ENCODE measurements at regions not wholly inside any gene's neighbourhood (a gene's known extent, or its start where the extent isn't known, plus 50 kb on each side); places are given as distances from the start of the nearest gene placed in this dataset.

GRCh38 chr5:93145019-93145418, 436.0 kb downstream of the NR2F1-AS1 start:
- ATAC-seq = no peak
- no peak for DNase-seq
- intact Hi-C loops (cut with micrococcal nuclease) = no loop called here

GRCh38 chr5:93141969-93142368, 439.1 kb downstream of the NR2F1-AS1 start:
- ATAC-seq = no peak
- DNase-seq = no peak

DNA sequence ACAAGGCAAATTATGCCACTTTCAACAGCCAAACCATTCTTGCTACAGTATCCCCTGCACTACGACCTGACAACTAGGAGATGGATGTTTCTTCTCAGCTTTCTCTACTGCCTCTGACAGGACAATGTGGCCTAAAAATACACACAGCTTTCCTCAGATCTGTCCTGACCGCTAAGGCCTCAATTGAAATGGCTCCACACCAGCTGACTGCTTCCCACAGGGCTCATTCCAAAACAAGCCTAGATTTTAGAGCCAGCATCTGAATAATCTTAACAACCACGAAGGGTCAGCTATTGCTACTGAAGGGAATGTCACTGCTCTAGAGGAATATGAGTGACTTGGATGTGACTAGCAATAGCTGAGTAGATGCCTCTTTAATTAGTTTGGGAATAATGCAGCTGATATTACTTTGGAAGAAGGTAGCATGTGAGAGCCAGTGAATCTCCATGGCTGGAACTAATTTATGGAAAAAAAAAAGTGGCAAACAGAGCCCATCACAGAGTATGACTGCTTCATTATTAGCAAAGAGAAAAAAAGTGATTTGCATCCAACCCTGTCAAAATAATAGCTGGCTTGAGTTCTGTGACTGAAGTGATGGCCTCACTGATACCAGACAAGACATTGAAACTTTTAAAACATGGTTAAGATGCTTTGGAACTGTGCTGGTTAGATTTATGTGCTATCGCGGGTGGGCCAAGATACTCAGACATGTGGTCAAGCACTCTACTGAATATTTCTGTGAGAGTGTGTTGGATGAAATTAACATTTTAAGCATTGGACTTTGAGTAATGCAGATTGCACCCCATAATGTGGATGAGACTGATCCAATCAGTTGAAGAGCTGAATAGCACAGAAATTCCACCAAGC, 450.2 kb downstream of the NR2F1-AS1 start:
- ATAC-seq = peak; percentile 90
- DNase-seq = no peak
- intact Hi-C loops (cut with micrococcal nuclease) = no loop called here

More at GRCh38 chr5:93141969-93142368, 439.1 kb downstream of the NR2F1-AS1 start:
- intact Hi-C loops (cut with micrococcal nuclease) = no loop called here

- no peak for DNase-seq
- intact Hi-C loops (cut with micrococcal nuclease) = no loop called here
- ATAC-seq = no peak
Measured at GRCh38 chr5:93126634-93127033, 454.4 kb downstream of the NR2F1-AS1 start.

DNA sequence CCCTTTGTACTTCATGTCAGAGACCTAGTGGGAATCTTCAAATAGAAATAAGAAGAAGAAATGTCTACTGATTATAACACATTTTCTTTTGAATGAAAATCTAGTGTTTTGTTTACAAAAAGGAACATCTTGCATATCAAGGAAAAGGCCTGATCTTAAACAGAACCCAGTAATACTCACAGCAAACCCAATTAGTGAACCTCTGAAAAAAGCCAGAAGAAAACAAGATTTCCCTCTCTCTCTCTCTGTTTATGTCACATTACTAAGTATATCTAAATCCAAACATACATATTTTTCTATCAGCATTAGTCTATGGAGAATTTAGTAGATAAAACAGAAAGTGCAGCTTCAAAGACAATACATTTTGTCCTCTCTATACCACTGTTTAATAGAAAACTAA, 457.9 kb downstream of the NR2F1-AS1 start:
- DNase-seq = no peak
- ATAC-seq = no peak
- intact Hi-C loops (cut with micrococcal nuclease) = no loop called here

DNA sequence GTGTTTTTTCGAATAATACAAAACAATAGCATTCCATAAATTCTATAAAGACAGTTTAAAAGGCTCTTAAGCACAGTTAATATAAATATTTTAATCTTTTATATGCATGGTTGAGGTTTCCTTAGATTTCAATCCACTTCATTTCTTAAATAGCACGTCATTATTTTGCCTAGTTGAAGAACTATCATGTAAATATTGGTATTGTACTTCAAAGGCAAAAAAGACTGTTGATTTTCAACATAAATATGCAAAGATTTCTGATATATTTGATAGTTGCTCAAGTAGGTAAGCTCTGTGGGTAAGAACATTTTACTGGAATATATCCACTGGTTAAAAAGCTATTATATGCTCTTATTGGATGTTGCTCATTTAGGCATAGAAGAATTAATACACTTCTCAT, 458.6 kb downstream of the NR2F1-AS1 start:
- no peak for DNase-seq
- intact Hi-C loops (cut with micrococcal nuclease) = no loop called here

DNA sequence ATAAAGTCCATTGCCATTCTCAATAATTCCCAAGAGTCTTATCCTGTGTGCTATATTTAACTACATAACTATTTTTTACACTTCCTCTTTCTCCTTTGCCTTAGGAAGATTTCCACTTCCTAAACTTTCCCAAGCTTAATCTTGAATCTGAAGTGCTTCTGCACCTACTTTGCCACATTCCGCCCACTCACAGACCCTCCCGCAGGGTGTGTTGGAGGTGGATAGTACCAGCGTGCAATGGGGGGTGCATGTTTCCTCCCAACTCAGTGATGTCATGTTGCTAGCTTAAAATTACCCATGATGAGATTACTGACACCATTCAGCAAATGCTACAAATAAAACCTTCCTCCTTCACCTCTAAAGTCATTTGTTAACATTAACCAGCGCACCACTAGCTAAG, 460.2 kb downstream of the NR2F1-AS1 start:
- ATAC-seq = no peak
- intact Hi-C loops (cut with micrococcal nuclease) = no loop called here
- DNase-seq = no peak

More for the DNA sequence above, 458.6 kb downstream of the NR2F1-AS1 start:
- ATAC-seq = no peak

GRCh38 chr5:93120051-93120450, 461.0 kb downstream of the NR2F1-AS1 start:
- ATAC-seq = no peak
- no peak for DNase-seq
- intact Hi-C loops (cut with micrococcal nuclease) = no loop called here

GRCh38 chr5:93117751-93118531, 463.1 kb downstream of the NR2F1-AS1 start:
- intact Hi-C loops (cut with micrococcal nuclease) = no loop called here
- ATAC-seq (peak; percentile 59), DNase-seq (no peak)

- ATAC-seq (no peak), DNase-seq (no peak)
- intact Hi-C loops (cut with micrococcal nuclease) = no loop called here
Measured at GRCh38 chr5:93107805-93108520, 473.1 kb downstream of the NR2F1-AS1 start.

DNA sequence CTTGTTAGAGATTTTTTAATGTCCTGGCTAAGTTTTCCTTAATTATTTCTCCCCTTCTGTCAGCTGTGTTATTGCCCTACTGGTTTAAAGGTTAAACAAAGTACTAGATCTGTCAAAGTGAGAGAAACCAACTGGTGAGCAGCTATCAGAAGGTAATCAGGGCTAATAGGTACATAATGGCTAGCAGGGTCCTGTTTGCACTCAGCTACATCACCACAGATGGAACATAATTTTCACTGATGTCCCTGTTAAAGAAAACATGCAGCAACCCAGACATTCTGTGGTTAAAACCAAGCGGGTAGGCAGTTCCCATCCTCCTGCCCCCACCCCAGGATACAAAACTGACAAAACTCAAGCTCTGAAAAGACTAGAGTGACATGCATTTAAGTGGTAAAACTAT, 473.9 kb downstream of the NR2F1-AS1 start:
- ATAC-seq (no peak), DNase-seq (no peak)
- intact Hi-C loops (cut with micrococcal nuclease) = no loop called here

GRCh38 chr5:93101661-93102060, 479.4 kb downstream of the NR2F1-AS1 start:
- intact Hi-C loops (cut with micrococcal nuclease) = no loop called here
- ATAC-seq (no peak), DNase-seq (no peak)

DNA sequence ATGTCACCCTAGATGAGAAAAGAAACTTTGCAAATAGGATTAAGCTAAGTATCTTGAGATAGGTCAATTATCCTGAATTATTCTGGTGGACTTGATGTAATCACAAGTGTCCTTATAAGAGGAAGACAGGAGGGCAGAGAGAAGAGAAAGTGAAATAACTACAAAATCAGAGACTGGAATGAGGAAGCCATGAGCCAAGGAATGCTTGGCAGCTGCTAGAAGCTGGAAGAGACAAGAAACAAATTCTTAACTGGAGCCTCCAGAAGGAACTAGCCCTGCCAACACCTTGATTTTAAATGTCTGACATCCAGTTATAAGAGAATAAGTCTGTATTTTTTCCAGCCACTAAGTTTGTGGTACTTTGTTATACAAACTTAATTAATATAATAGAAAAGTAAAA, 480.0 kb downstream of the NR2F1-AS1 start:
- intact Hi-C loops (cut with micrococcal nuclease) = no loop called here
- DNase-seq = no peak
- ATAC-seq = no peak

GRCh38 chr5:93100428-93100827, 480.6 kb downstream of the NR2F1-AS1 start:
- intact Hi-C loops (cut with micrococcal nuclease) = no loop called here
- DNase-seq (no peak), ATAC-seq (no peak)

DNA sequence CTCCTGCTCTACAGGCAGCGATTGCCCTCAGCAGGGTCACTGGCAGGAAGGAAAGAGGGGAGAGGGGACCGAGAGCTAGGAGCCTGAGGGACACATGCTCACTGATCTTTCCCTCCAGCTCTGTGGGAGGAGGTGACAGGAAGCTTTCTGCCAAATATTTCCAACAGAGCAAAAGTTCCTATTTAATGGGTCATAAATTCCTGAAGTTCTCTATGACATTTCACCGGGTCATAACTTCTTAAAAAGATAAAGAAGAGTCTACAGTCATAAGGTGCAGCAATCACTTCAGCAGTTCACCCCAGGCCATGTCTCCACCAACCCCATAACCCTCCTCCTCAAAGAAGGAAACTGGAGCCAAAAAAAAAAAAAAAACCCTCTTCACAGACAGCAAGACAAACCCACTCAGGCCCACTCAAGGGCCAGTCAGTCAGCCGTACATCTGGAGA, 481.1 kb downstream of the NR2F1-AS1 start:
- intact Hi-C loops (cut with micrococcal nuclease) = no loop called here
- ATAC-seq (no peak), DNase-seq (no peak)

GRCh38 chr5:93096561-93096960, 484.5 kb downstream of the NR2F1-AS1 start:
- intact Hi-C loops (cut with micrococcal nuclease) = no loop called here
- DNase-seq (no peak), ATAC-seq (no peak)

GRCh38 chr5:93092349-93093105, 488.5 kb downstream of the NR2F1-AS1 start:
- intact Hi-C loops (cut with micrococcal nuclease) = no loop called here
- no peak for ATAC-seq
- no peak for DNase-seq

- DNase-seq = no peak
- ATAC-seq = no peak
- intact Hi-C loops (cut with micrococcal nuclease) = no loop called here
Measured at GRCh38 chr5:93090698-93091097, 490.3 kb downstream of the NR2F1-AS1 start.

All from left ventricle myocardium superior (tissue), 1 donor.